MM.1S (cell line): ENCODE measurements at regions not wholly inside any gene's neighbourhood (a gene's known extent, or its start where the extent isn't known, plus 50 kb on each side); places are given as distances from the start of the nearest gene placed in this dataset.

Experiments
- DNase-seq: peaks from one replicate; pipeline ENCODE4 v3.0.0-alpha.2; 2015
- H2AFZ ChIP-seq: fragments of 300-600 bp; sonication (generic); 2 replicates; pipeline ENCODE4 v1.6.0; 2016; ENCODE audit warnings: antibody characterized with exemption, low read length
- H3F3A ChIP-seq: fragments of 300-600 bp; sonication (generic); 2 replicates; pipeline ENCODE4 v1.6.1; 2016; ENCODE audit warnings: mild to moderate bottlenecking, antibody characterized with exemption, low read length, moderate library complexity, mixed read lengths; ENCODE audit not compliant: insufficient read depth
- H3K27ac ChIP-seq: fragments of 300-600 bp; sonication (generic); 2 replicates; pipeline ENCODE4 v1.5.1; 2016; ENCODE audit warnings: mild to moderate bottlenecking, low read length
- H3K27me3 ChIP-seq: fragments of 300-600 bp; sonication (generic); replicated peaks from 2 replicates; pipeline ENCODE4 v1.6.0; 2016; ENCODE audit warnings: low read length; ENCODE audit not compliant: insufficient read depth
- H3K36me3 ChIP-seq: fragments of 300-600 bp; sonication (generic); replicated peaks from 2 replicates; pipeline ENCODE4 v1.6.1; 2016; ENCODE audit warnings: mild to moderate bottlenecking, low read length, mixed read lengths; ENCODE audit not compliant: insufficient read depth
- H3K4me1 ChIP-seq: fragments of 300-600 bp; sonication (generic); 2 replicates; pipeline ENCODE4 v1.6.1; 2016; ENCODE audit warnings: low read length, mixed read lengths
- H3K4me2 ChIP-seq: fragments of 300-600 bp; sonication (generic); 2 replicates; pipeline ENCODE4 v1.6.0; 2016; ENCODE audit warnings: low read depth, low read length
- H3K4me3 ChIP-seq: fragments of 300-600 bp; sonication (generic); 2 replicates; pipeline ENCODE4 v1.5.1; 2016; ENCODE audit warnings: low read length, mixed read lengths
- H3K79me2 ChIP-seq: fragments of 300-600 bp; sonication (generic); 2 replicates; pipeline ENCODE4 v1.6.1; 2016; ENCODE audit warnings: mixed run types, low read length, mixed read lengths
- H3K9ac ChIP-seq: fragments of 300-600 bp; sonication (generic); 2 replicates; pipeline ENCODE4 v1.6.1; 2016; ENCODE audit warnings: low read length, mixed read lengths
- H3K9me2 ChIP-seq: fragments of 300-600 bp; sonication (generic); replicated peaks from 2 replicates; pipeline ENCODE4 v1.6.1; 2016; ENCODE audit warnings: mild to moderate bottlenecking, low read length, mixed read lengths; ENCODE audit not compliant: insufficient read depth
- H3K9me3 ChIP-seq: fragments of 300-600 bp; sonication (generic); replicated peaks from 2 replicates; pipeline ENCODE4 v1.6.1; 2016; ENCODE audit warnings: mild to moderate bottlenecking, low read length, mixed read lengths; ENCODE audit not compliant: insufficient read depth
- H4K20me1 ChIP-seq: fragments of 300-600 bp; sonication (generic); 2 replicates; pipeline ENCODE4 v1.6.1; 2016; ENCODE audit warnings: mild to moderate bottlenecking, low read length, moderate library complexity, mixed read lengths; ENCODE audit not compliant: insufficient read depth
- CTCF ChIP-seq: fragments of 300-600 bp; sonication (generic); IDR thresholded peaks from 2 replicates; pipeline ENCODE4 v1.5.1; 2016; ENCODE audit warnings: antibody characterized with exemption, low read length, mixed read lengths
- EZH2 ChIP-seq: fragments of 300-600 bp; sonication (generic); optimal IDR thresholded peaks from 2 replicates; pipeline ENCODE3; 2017; ENCODE audit warnings: low read depth, mild to moderate bottlenecking, antibody characterized with exemption, low read length, mixed read lengths
- EZH2phosphoT487 ChIP-seq: fragments of 300-600 bp; sonication (generic); IDR thresholded peaks from 2 replicates; pipeline ENCODE4 v1.6.1; 2018; ENCODE audit warnings: antibody characterized with exemption, low read length

- H3K9me3 ChIP-seq = no peaks in the 10 kb centered on the region
- no peaks in the 10 kb centered on the region for H4K20me1 ChIP-seq
- no peak overlapping the region for H2AFZ ChIP-seq
- no peaks in the 10 kb centered on the region for H3K36me3 ChIP-seq
- H3K79me2 ChIP-seq = no peaks in the 10 kb centered on the region
- H3K9me2 ChIP-seq = no peaks in the 10 kb centered on the region
- DNase-seq = no peak
- no peak overlapping the region for H3K4me3 ChIP-seq
- H3K27me3 ChIP-seq = no peaks in the 10 kb centered on the region
- no peaks in the 10 kb centered on the region for H3K4me1 ChIP-seq
- H3F3A ChIP-seq = no peaks in the 10 kb centered on the region
- H3K4me2 ChIP-seq = no peak overlapping the region
- no peak overlapping the region for H3K27ac ChIP-seq
- H3K9ac ChIP-seq = no peak overlapping the region
- no peak for TF ChIP-seq CTCF
- no peak for TF ChIP-seq EZH2
- TF ChIP-seq EZH2phosphoT487 = no peak
Observed at GRCh38 chr2:118599141-118599540, 248.3 kb downstream of the EN1 start.

- TF ChIP-seq CTCF (no peak), EZH2 (no peak), EZH2phosphoT487 (no peak)
- Histone ChIP-seq H3K27ac (no peak overlapping the region), H3K9me3 (no peaks in the 10 kb centered on the region), H3K4me2 (no peak overlapping the region), H3K9ac (no peak overlapping the region), H3K4me3 (no peak overlapping the region), H3K36me3 (no peaks in the 10 kb centered on the region), H4K20me1 (no peaks in the 10 kb centered on the region), H3K27me3 (no peaks in the 10 kb centered on the region), H3K79me2 (no peaks in the 10 kb centered on the region), H3K9me2 (no peaks in the 10 kb centered on the region), H3F3A (no peaks in the 10 kb centered on the region), H3K4me1 (no peaks in the 10 kb centered on the region), H2AFZ (no peak overlapping the region)
- no peak for DNase-seq
Observed at GRCh38 chr2:118596620-118597019, 250.8 kb downstream of the EN1 start.

GRCh38 chr2:118593257-118593656 lies 254.2 kb downstream of the EN1 start:
- no peaks in the 10 kb centered on the region for H4K20me1 ChIP-seq
- no peak overlapping the region for H3K4me2 ChIP-seq
- H3K4me3 ChIP-seq = no peak overlapping the region
- no peak for DNase-seq
- H3K27me3 ChIP-seq = no peaks in the 10 kb centered on the region
- H3K9ac ChIP-seq = no peak overlapping the region
- TF ChIP-seq CTCF (no peak), EZH2 (no peak), EZH2phosphoT487 (no peak)
- H3K36me3 ChIP-seq = no peaks in the 10 kb centered on the region
- H3F3A ChIP-seq = no peaks in the 10 kb centered on the region
- H2AFZ ChIP-seq = no peak overlapping the region
- no peaks in the 10 kb centered on the region for H3K79me2 ChIP-seq
- H3K9me2 ChIP-seq = no peaks in the 10 kb centered on the region
- no peak overlapping the region for H3K27ac ChIP-seq
- no peaks in the 10 kb centered on the region for H3K4me1 ChIP-seq
- H3K9me3 ChIP-seq = no peaks in the 10 kb centered on the region
